ENCODE measurements at regions not wholly inside any gene's neighbourhood (a gene's known extent, or its start where the extent isn't known, plus 50 kb on each side); places are given as distances from the start of the nearest gene placed in this dataset.

DNA sequence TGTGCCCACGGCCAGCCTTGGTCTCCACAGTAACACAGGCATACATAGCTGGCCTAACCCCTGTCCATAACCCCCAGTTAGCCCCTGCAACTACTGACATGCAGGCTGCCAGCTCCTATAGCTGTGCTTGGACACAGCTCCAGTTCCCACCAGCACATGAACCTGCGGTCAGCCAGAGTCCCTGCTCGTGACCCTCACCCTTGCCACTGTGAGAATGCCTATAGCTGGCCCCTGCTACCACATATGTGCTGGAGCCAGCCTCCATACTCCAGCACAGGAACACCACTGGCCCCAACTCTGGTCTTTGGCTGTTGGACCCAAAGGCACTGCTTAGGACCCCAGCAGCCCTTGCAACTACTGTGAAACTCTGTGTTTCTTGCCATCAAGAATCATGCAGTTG lies 930.9 kb downstream of the ADGRL3 start:
- no CpG with 5 or more reads among the region's 3 CpGs for WGBS (ENCODE audit: extremely low coverage, insufficient coverage, insufficient read length)

DNA sequence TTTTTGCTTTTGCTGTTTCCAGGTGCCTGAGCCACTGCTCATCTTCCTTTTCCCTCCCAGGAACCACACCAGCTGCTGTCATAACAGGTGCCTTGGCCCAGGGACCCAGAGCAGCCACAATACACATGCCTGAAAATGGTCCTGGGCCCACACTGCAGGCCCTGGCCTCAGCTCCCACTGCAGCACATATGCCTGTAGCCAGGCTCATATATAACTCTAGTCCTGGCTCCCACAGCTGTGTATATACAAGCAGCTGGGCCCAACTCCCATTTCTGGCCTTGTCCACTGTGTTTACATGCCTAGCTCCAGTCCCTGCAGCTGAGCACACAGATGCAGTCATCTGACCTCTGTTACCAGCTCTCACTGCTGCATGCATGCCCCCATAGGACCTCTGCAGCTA lies 930.5 kb downstream of the ADGRL3 start:
- Histone ChIP-seq H3K9me3 (ENCODE audit: insufficient read depth, low read depth, low read length) (no peaks in the 10 kb centered on the region), H3K14ac (ENCODE audit: low read length) (no peak overlapping the region), H4K12ac (ENCODE audit: low read depth, low read length) (no peak overlapping the region), H3K79me1 (ENCODE audit: low read length) (peaks cover 2% of the 10 kb centered on the region), H3K36me3 (ENCODE audit: control insufficient read depth in 1 of 2, insufficient read depth in 2 of 2, low read length in 2 of 2) (no peaks in the 10 kb centered on the region), H3K18ac (ENCODE audit: low read length) (no peak overlapping the region), H2BK120ac (ENCODE audit: insufficient read depth, low read length, poor library complexity) (no peak overlapping the region), H4K91ac (ENCODE audit: low read depth, low read length) (no peak overlapping the region), H2BK5ac (ENCODE audit: low read depth, low read length, poor library complexity) (no peak overlapping the region), H4K8ac (ENCODE audit: low read depth, low read length) (no peak overlapping the region), H3K4me2 (ENCODE audit: low read length) (no peak overlapping the region), H3K9ac (ENCODE audit: low read length) (no peak overlapping the region), H2BK12ac (ENCODE audit: low read length) (no peak overlapping the region), H3K4ac (ENCODE audit: low read depth, low read length) (no peak overlapping the region), H3K27me3 (ENCODE audit: insufficient read depth, low read length) (no peaks in the 10 kb centered on the region), H3K27ac (ENCODE audit: low read depth, low read length) (no peak overlapping the region), H2AFZ (ENCODE audit: insufficient read depth, low read length, poor library complexity) (no peak overlapping the region), H2AK5ac (ENCODE audit: low read length) (no peak overlapping the region), H3K4me1 (ENCODE audit: control insufficient read depth in 1 of 2, insufficient read depth in 2 of 2, low read length in 2 of 2) (no peaks in the 10 kb centered on the region), H3K79me2 (ENCODE audit: control insufficient read depth, insufficient read depth, low read length, poor library complexity) (no peaks in the 10 kb centered on the region), H3K4me3 (ENCODE audit: low read depth, low read length) (no peak overlapping the region), H3K23ac (ENCODE audit: low read length) (no peak overlapping the region)
- no peak for DNase-seq

More for the DNA sequence above, 930.9 kb downstream of the ADGRL3 start:
- H4K12ac ChIP-seq (ENCODE audit: low read depth, low read length): no peak overlapping the region
- no peak overlapping the region for H2AK5ac ChIP-seq (ENCODE audit: low read length)
- H2BK120ac ChIP-seq (ENCODE audit: insufficient read depth, low read length, poor library complexity): no peak overlapping the region
- no peak overlapping the region for H3K23ac ChIP-seq (ENCODE audit: low read length)
- H3K27ac ChIP-seq (ENCODE audit: low read depth, low read length): no peak overlapping the region
- H2BK5ac ChIP-seq (ENCODE audit: low read depth, low read length, poor library complexity): no peak overlapping the region
- no peak overlapping the region for H2BK12ac ChIP-seq (ENCODE audit: low read length)
- no peaks in the 10 kb centered on the region for H3K36me3 ChIP-seq (ENCODE audit: control insufficient read depth in 1 of 2, insufficient read depth in 2 of 2, low read length in 2 of 2)
- H3K18ac ChIP-seq (ENCODE audit: low read length): no peak overlapping the region
- H3K4ac ChIP-seq (ENCODE audit: low read depth, low read length): no peak overlapping the region
- no peak overlapping the region for H2AFZ ChIP-seq (ENCODE audit: insufficient read depth, low read length, poor library complexity)
- no peaks in the 10 kb centered on the region for H3K27me3 ChIP-seq (ENCODE audit: insufficient read depth, low read length)
- no peak overlapping the region for H3K14ac ChIP-seq (ENCODE audit: low read length)
- DNase-seq: no peak
- peaks cover 2% of the 10 kb centered on the region for H3K79me1 ChIP-seq (ENCODE audit: low read length)
- no peaks in the 10 kb centered on the region for H3K9me3 ChIP-seq (ENCODE audit: insufficient read depth, low read depth, low read length)
- no peaks in the 10 kb centered on the region for H3K79me2 ChIP-seq (ENCODE audit: control insufficient read depth, insufficient read depth, low read length, poor library complexity)
- H4K91ac ChIP-seq (ENCODE audit: low read depth, low read length): no peak overlapping the region
- H3K9ac ChIP-seq (ENCODE audit: low read length): no peak overlapping the region
- no peaks in the 10 kb centered on the region for H3K4me1 ChIP-seq (ENCODE audit: control insufficient read depth in 1 of 2, insufficient read depth in 2 of 2, low read length in 2 of 2)
- no peak overlapping the region for H3K4me3 ChIP-seq (ENCODE audit: low read depth, low read length)
- no peak overlapping the region for H4K8ac ChIP-seq (ENCODE audit: low read depth, low read length)
- H3K4me2 ChIP-seq (ENCODE audit: low read length): no peak overlapping the region

DNA sequence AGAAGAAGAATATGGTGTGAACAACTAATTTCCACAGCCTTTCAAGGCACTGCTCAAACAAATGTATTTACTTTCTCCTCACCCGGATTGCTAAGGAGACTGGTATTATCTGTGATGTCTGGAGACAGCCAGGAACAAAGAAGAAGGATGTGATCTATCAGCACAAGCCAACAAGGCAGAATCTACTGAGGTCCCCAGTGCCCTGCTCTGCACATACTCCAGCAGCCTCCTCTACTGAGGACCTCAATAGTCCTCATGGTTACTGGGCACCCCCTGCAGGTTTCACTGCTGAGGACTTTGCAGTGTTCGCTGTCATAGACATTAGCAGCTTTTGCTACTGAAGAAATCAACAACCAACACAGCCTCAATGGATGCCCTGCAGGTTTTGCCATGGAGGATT lies 930.1 kb downstream of the ADGRL3 start:
- no CpG with 5 or more reads among the region's 2 CpGs for WGBS (ENCODE audit: extremely low coverage, insufficient coverage, insufficient read length)
- no peak overlapping the region for H3K18ac ChIP-seq (ENCODE audit: low read length)
- no peak overlapping the region for H4K12ac ChIP-seq (ENCODE audit: low read depth, low read length)
- no peak overlapping the region for H3K27ac ChIP-seq (ENCODE audit: low read depth, low read length)
- no peak overlapping the region for H4K91ac ChIP-seq (ENCODE audit: low read depth, low read length)
- no peak for DNase-seq
- H3K23ac ChIP-seq (ENCODE audit: low read length): no peak overlapping the region
- H3K27me3 ChIP-seq (ENCODE audit: insufficient read depth, low read length): no peaks in the 10 kb centered on the region
- no peak overlapping the region for H2BK120ac ChIP-seq (ENCODE audit: insufficient read depth, low read length, poor library complexity)
- no peak overlapping the region for H4K8ac ChIP-seq (ENCODE audit: low read depth, low read length)
- no peak overlapping the region for H3K4me2 ChIP-seq (ENCODE audit: low read length)
- H2BK12ac ChIP-seq (ENCODE audit: low read length): no peak overlapping the region
- no peaks in the 10 kb centered on the region for H3K4me1 ChIP-seq (ENCODE audit: control insufficient read depth in 1 of 2, insufficient read depth in 2 of 2, low read length in 2 of 2)
- no peaks in the 10 kb centered on the region for H3K36me3 ChIP-seq (ENCODE audit: control insufficient read depth in 1 of 2, insufficient read depth in 2 of 2, low read length in 2 of 2)
- H3K79me2 ChIP-seq (ENCODE audit: control insufficient read depth, insufficient read depth, low read length, poor library complexity): no peaks in the 10 kb centered on the region
- H3K9ac ChIP-seq (ENCODE audit: low read length): no peak overlapping the region
- no peak overlapping the region for H3K14ac ChIP-seq (ENCODE audit: low read length)
- H2AK5ac ChIP-seq (ENCODE audit: low read length): no peak overlapping the region
- no peak overlapping the region for H3K4me3 ChIP-seq (ENCODE audit: low read depth, low read length)
- H3K79me1 ChIP-seq (ENCODE audit: low read length): peaks cover 2% of the 10 kb centered on the region
- no peak overlapping the region for H2BK5ac ChIP-seq (ENCODE audit: low read depth, low read length, poor library complexity)
- no peak overlapping the region for H2AFZ ChIP-seq (ENCODE audit: insufficient read depth, low read length, poor library complexity)
- no peaks in the 10 kb centered on the region for H3K9me3 ChIP-seq (ENCODE audit: insufficient read depth, low read depth, low read length)
- H3K4ac ChIP-seq (ENCODE audit: low read depth, low read length): no peak overlapping the region

Data from trophoblast cell (in vitro differentiated cells and primary cell).